A204.1 (cell line): ENCODE measurements at regions not wholly inside any gene's neighbourhood (a gene's known extent, or its start where the extent isn't known, plus 50 kb on each side); places are given as distances from the start of the nearest gene placed in this dataset.
"Not testable (repeated sequence)": the region's sequence is repeated elsewhere in the genome, so short reads cannot be mapped to it uniquely, and the experiment has no call there.

Source experiments
- FAIRE-seq: peaks from 2 replicates; lab custom pipeline; 2012; peaks lifted over from hg19 to GRCh38; lab: Jason Lieb, UNC

DNA sequence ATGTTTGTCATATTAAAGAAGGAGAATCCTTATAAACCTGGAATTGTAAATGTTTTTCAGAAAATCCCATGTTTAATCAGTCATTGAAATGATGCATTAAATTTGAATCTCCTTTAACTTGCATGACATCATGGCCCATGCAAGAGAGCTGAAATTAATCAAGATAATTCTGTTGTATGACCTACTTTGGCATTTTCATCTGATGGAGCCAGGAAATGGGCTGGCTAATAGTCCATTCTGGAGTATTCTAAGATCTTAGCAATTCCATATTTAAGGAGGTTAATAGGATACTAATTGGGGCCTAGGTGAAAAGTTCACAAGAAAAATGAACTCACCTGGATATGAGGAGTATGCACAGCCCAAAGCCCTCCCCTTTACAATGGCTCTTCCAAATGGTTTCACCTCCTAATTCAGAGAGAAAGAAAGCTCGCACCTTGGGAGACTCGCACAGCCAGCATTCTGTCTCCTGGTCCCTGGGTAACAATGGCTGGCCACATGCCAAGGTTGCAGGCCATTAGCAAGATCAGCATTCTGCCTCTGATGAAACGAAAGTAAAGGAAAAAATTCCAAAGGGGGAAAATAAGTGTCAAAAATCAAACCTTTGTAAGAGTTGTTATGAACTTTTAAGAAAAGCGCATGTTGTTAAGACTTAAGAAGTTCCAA is 786.4 kb downstream of the MCTP2 start:
- FAIRE-seq = no peak

DNA sequence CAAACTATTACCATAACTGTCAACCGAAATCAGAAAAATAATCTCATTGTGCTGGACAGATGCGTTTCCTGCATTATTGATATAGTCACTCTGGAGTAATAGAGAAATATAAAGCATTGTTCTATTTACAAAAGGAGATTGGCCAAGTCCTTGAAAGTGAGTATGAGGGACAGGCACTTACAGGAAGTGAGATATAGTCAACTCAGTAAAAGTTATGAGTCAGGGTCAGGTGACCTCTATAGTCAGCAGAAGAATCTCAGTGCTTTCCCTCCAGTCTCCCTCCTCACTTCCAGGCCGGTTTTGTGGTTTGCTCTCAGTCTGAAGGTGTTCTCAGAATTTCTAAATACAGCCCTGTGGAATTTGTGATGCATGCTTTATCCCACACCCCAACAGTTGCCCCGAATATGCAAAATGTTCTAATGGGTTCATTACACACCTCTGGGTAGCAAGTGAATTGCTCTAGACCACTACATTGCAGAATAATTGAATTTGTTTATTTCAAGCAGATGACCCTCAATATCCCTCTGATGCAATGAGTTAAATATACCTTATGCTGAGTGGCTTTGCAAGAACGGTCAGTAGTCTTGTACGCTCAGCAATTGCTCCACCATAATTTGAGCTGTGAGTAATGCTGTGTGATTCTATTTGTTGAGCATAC is 787.7 kb downstream of the MCTP2 start:
- FAIRE-seq = no peak

DNA sequence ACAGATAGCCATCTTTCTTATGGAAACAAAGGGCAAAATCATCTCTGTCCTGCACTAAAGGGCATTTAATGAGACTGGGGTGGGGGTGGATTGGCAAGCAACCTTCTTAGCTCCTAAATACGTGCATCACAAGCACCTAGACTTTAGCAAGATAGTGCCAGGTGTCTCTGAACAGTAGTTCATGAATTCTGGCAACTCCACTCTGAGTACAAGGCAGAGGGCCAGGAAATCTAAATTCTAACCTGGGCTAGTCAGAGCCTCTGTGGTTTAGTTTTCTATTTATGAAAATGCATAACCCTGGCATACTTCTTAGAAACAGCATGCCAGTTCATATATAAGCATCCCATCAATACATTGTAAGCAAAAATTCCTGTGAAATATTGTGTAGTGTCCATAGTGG is 788.5 kb downstream of the MCTP2 start:
- FAIRE-seq = no peak

DNA sequence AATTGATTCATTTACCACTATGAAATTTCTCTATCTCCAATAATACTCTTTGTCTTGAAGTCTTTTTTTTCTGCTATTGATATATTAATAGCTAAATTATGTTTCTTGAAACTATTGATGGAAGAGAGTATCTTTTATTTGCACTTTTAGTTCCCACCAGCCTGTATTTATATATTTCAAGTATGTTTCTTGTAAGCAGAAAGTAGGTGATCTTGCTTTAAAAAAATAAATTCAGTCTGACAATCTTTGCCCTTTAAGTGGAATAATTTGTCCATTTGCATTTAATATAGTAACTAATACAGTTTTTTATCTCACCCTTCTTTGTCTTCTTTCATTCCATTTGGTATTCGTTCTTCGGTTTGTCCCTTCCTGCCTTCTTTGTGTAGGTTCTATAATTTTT is 790.5 kb downstream of the MCTP2 start:
- no peak for FAIRE-seq

DNA sequence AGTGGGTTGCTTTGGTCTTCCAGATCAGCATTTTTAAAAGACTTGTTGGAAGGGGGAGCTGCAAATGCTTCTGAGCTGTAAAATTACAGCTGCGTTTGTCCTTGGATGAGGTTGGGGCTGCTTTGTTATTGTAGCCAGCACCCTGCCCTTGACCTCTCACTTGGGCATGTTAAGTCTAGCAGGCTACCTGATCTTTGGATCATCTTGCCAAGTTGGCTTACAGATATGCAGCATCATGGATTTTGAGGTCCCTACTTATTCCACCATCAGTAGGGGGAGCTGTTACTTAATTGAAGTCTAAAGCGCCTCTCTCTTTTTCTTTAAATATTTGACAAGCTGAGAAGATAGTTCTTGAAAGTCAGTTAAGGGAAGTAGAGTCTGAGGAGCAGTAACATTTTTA is 793.0 kb downstream of the MCTP2 start:
- FAIRE-seq = no peak

DNA sequence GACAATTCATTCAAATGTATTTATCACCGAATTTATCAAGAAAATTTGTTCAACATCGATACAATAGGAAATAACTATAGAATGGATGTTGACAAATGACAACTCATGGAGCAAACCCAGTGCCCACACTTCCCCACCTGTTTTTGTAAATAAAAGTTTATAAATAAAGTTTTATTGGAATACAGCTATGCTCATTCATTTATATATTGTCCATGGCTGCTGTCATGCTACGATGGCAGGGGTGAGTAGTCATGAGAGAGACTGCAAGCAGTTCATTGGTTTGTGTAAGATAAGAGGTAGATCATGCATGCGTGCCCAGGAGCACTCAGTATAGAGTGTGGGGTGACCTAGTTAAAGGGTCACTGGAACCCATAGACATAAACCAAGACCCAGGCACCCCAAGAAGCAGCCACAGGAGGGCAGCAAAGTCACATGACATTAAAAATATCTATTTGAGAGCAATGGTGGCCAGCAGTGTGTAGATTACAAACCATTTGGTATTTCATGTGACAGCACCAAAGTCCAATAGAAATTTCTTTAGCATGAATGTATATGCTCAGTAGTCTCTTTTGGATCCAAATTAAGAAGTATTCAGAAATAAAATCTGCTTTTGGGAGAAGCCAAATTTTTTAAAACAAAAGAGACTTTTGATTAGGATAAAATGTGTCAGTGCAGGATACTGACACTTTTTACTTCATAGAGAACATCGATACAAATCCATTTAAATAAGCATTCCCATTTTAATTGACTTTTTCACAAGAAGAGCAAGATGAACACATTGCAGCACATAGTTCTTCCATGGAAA is 794.8 kb downstream of the MCTP2 start:
- FAIRE-seq = no peak

DNA sequence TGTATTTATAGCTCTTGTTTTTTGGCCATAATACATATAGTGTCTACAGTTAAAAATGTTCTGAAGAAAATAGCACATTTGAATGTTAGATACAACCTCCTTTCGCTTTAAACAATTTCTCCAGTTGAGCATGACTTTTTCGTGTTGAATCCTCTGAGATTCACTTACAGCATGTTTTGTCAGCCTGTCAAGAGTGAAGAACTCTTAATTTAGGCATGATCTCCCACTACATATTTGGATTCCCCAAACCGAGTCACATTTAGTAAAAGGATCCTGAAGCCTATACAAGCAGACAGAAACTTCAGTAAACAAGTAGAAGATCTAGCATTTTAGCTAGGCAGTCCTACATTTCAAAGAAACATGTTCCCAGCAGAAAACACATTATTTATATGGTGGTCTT is 796.6 kb downstream of the MCTP2 start:
- FAIRE-seq = no peak

DNA sequence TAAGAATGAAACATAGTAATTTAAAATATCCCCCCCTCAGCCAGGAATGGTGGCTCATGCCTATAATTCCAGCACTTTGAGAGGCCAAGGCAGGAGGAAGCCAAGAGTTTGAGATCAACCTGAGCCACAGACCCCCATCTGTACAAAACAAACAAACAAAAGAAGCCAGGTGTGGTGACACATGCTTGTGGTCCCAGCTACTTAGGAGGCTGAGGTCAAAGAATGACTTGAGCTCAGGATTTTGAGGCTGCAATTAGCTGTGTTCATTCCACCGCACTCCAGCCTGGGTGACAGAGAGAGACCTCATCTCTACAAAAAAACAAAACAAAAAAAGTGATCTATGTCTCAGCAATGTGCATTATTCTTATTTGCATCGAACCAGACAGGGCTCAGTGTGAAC is 800.8 kb downstream of the MCTP2 start:
- no peak for FAIRE-seq

DNA sequence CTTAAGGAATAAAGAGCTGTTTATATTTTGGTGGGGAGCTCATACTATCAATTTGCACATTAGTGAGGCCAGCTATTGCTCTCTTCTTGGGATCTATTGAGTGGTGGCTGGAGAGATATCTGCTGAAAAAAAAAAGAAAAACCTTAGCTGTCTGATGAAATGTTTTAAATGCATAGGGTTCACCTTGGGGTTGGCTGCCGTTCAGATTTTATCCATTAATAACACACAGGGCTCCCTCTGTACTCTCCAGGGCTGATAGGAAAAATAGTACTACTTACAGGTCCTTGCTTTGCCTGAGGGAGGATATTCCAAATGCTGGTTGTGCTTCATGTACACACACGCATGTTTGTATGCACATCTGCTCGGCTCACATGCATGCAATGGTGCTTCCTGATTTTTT is 803.7 kb downstream of the MCTP2 start:
- FAIRE-seq = no peak

DNA sequence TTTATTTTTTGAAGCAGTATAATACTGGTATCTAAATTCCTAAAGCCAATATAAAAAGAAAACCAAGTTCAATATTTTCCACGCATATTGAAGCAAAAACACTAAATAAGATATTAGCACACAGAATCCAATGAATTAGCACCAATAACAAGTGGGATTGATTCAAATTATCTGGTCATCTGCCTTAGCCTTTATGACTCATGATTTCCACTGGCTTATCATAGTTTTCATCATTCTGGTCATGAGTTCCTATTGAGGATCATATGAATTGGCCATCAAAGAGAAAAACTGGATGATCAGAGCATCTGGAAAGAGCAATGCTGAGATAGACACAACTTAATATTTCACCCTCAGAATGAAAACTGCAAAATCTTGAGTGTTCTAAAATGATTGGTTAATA is 809.9 kb downstream of the MCTP2 start:
- no peak for FAIRE-seq

DNA sequence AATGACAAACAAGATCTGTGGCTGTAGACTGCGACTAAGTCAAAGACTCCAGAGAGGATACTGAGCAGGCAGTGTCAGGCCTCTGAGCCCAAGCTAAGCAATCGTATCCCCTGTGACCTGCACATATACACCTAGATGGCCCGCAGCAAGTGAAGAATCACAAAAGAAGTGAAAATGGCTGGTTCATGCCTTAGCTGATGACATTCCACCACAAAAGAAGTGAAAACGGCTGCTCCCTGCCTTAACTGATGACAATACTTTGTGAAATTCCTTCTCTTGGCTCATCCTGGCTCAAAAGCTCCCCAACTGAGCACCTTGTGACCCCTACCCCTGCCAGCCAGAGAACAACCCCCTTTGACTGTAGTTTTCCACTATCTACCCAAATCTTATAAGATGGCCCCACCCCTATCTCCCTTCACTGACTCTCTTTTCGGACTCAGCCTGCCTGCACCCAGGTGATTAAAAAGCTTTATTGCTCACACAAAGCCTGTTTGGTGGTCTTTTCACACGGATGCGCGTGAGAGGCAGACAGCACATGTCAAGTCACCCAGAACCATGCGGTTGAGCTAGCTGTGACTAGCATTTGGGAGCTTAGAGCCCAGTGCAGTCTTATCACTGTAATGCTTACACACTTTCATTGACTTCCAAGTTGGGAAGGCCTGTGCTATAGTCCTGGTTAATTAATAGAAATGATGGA is 812.0 kb downstream of the MCTP2 start:
- not testable (repeated sequence) for FAIRE-seq

DNA sequence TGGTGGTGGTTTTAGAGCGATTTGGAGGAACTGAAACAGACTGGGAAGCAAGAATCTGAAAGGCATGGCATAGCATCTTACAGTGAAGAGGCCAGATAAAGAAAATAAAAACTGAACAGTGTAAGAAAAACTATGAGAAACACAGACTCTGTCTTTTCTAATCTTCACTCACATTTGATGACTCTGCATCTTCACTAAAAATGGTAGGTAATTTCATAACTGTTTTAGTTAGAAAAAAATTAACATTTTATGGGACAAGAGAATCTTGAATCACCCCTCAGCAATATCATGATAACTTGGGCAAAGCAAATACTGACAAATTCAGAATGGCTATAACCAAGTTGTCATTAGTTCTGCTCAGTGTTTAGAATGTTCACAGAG is 812.6 kb downstream of the MCTP2 start:
- FAIRE-seq = no peak

DNA sequence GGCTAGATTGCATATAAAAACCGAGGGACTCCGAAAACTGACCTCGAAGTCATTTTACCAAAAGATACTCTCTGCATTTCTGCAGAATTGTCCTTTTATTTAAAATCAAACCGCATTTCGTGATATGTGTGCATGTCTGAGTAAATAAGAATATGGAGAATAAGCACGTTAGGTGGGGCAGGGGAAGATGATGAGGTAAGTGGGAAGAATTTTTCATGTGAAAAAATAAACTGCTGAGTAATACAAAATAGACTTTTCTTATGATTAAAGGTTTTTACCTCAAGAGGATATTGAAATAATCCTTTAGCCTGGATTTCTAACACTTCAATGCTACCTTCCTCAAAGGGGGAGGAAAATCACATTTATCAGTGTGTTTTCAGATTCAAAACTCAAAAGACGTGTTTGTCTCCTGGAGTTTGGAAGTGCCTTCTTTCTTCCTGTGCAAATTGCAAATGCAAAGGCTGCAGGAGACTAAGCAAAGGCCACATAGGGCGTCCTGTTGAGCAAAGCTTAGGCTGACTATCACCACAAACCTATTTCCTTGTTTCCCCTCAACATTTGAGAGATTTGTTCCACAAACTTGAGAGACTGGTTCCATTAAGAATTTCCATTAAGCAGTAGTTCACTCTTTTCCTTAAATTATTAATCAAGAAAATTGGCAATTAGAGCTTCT is 813.5 kb downstream of the MCTP2 start:
- FAIRE-seq = no peak

DNA sequence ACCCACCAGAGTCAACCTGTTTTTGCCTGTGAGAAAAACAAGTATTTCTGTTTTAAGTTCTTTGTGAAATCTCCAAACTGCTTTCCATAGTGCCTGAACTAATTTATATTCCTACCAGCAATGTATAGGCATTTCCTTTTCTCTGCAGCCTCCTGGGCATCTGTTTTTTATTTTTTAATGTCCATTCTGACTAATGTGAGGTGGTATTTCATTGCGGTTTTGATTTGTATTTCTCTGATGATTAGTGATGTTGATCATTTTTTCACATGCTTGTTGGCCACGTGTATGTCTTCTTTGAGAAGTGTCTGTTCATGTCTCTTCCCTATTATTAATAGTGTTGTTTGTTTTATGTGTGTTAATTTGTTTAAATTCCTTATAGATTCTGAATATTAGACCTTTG is 820.5 kb downstream of the MCTP2 start:
- no peak for FAIRE-seq

DNA sequence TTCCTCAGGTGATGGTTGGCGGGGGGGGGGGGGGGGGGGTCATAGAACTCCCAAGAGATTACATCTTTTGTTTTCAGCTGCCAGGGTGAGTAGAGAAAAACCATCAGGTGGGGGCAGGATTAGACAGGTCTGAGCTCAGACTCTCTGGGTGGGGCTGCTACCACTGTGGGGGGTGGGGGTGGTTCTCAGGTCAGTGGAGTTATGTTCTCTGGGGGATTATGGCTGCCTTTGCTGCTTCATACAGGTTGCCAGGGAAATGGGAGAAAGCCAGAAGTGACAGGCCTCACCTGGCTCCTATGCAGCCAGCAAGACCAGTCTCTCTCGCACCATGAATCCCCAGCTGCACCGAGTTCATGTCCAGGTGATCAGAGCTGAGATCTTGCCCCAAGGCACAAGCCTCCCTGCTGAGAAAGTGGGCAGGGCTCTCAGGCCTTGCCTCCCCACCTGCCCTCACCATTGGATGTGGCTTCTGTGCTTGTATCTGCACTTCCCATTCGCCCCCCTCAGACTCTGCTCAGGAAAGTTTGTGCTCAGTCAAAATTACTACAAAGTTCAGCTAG is 828.1 kb downstream of the MCTP2 start:
- no peak for FAIRE-seq

DNA sequence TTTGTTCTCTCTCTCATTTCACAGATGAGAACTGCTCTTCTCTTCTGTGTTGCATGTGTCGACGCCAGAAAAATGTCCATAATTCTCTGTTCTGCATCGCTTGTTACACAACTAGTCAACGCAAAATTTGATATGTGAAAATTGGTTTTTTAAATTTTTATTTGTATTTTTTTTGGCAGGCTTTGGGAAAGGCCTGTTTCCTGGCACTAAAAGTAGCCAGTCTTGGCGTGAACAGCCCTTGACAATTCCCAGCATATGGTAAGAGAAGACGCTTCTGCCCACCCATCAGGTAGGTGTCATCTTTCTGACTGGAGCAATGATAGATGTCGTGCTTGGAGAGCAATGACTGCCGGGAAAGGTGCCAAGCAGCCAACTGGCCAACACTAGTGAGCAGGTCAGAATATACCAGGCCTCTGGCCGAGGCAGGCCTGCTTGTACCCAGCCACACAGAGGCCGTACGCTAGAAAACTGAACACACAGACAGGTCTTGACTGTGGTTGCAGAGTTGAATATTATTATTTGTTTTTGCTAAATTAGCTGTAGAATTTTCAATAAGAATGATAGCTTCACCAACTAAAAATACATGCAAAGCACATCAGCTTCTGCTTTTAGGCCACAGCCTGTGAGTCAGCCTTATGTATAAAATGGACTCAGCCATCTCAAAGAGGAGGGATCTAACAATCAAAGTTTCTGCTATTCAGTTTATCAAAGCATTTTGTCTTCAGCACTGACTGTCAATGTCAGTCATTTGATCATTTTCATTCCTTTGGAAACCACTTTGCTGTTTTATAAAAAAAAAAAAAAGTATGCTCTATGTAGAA is 837.5 kb downstream of the MCTP2 start:
- no peak for FAIRE-seq

DNA sequence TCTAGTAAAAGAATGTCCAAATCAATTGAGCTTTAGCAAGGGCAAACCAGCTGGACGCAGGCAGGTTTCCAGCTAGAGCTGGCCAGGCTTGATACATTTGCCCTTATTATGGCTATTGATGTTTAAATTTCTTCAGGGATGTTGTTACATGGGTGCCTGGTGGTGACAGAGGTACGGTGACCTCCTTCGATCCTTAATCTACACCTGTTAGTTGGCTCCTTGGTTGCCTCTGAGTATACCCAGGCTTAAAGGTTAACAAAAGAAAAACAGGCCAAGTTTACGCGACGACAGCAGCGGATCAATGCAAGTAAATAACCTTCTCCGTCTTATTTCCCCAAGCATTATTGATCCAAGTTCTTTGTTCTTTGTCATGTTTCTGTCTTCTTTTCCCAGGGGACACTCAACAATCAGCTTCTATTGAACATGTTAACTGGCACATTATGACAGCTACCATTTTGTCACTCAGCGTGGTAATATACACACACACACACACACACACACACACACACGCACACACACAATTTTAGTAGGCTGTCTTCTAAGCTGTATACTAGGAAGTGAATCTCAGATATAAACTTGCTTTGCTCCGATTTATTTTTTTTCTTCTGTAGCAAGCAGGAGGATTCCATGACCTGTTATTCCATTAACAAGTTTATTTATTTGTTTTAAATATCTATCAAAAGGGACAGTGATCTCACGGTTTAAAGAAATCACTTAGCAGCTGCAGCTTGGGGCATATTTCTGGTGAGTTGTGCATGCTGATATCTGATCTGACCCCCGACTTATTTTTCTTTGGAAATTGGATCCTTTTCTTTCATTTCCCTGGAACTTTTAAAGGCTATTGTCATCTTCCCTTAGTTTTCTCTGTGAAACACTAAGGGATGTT is 844.7 kb downstream of the MCTP2 start:
- FAIRE-seq = no peak

DNA sequence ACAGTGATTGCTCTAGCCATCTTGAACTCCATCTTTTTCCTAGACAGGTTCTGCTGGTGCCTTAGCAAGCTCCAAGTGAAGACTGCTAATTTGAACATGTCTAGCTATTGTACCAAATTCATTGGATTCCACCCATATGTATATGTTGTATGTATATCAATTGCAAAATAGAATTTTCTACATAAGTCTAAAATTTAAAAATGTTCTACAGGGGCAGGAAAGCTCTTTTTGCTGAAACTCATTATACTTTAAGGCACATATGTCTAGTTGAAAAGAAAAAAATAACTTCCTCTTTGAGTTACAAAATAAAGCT is 845.3 kb downstream of the MCTP2 start:
- no peak for FAIRE-seq

DNA sequence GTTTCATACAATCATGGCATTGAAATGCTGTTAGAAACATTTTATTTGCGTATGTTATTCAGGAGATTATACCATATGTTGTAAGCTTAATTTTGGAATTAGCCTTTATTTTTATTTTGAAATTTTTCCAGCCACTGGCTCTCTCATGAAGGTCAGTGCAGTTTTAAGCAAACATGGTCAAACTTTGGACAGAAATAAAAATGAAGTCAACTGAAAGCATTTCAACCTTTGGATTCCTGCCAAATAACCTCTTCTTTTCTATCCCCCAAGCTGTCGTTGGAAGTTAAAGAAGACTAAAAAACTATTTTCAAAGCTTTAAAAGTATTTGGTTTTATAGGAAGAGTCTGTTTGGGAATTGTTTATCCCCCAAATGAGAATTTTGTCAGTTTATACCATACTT is 846.6 kb downstream of the MCTP2 start:
- FAIRE-seq = no peak

DNA sequence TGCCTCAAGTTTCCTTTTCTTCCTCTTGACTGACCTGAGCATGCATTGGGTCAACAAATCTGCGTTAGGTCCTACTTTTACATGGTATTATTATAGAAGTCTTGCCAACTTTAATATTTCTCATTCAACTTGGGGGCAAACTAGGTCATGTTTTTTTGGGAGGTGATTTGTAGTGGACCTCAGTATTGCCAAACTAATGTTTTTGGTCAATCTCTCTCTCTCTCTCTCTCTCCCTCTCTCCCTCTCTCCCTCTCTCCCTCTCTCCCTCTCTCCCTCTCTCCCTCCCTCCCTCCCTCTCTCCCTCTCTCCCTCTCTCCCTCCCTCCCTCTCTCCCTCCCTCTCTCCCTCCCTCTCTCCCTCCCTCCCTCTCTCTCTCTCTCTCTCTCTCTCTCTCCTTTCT is 848.9 kb downstream of the MCTP2 start:
- FAIRE-seq = not testable (repeated sequence)
